ENCODE measurements at regions not wholly inside any gene's neighbourhood (a gene's known extent, or its start where the extent isn't known, plus 50 kb on each side); places are given as distances from the start of the nearest gene placed in this dataset.
A peak's percentile ranks its signal among the peaks of the same experiment; 100 is the strongest.

GRCh38 chr1:58899587-58900271 lies 115.9 kb upstream of the JUN start:
- WGBS, 3 donors, result 82 to 85% (median 84%) methylated on average over 11 of the region's 11 CpGs
- no peaks in the 10 kb centered on the region for H3K9me3 ChIP-seq
- no peak for DNase-seq
- H3K4me3 ChIP-seq, result no peak overlapping the region
- TF ChIP-seq EP300 (IDR thresholded peaks at IDR 0.05), result no peak
- no peak for TF ChIP-seq CTCF (IDR thresholded peaks at IDR 0.05)
- TF ChIP-seq POLR2A (IDR thresholded peaks at IDR 0.05), result no peak
- no peaks in the 10 kb centered on the region for H3K36me3 ChIP-seq
- H3K27ac ChIP-seq, result peak overlapping the region in 1 of 2 donors; percentile 73
- H3K27me3 ChIP-seq, result no peaks in the 10 kb centered on the region
- intact Hi-C loops (cut with DNase I), result loop anchor here in 2 of 4 donors (5.0 to 10.0 kb wide), 3 partner anchors 108 to 117 kb away; partner anchors contain the start of gene JUN (in 2 of the 2)
- H3K4me1 ChIP-seq (ENCODE audit: insufficient read depth), result peaks cover 26% of the 10 kb centered on the region

- 12 to 33% (median 12%) methylated on average over 3 of the region's 3 CpGs for WGBS, 3 donors
- TF ChIP-seq EP300 (IDR thresholded peaks at IDR 0.05) (no peak), CTCF (IDR thresholded peaks at IDR 0.05) (no peak)
- Histone ChIP-seq H3K36me3 (no peaks in the 10 kb centered on the region), H3K27me3 (no peaks in the 10 kb centered on the region), H3K27ac (peak overlapping the region in 1 of 2 donors; percentile 56), H3K9me3 (no peaks in the 10 kb centered on the region), H3K4me3 (no peak overlapping the region), H3K4me1 (ENCODE audit: insufficient read depth) (peaks cover 26% of the 10 kb centered on the region)
- intact Hi-C loops (cut with DNase I), result loop anchor here in 1 of 4 donors (5.0 kb wide), 2 partner anchors 107 to 118 kb away; partner anchors contain the start of gene JUN
- DNase-seq, result no peak
These were observed 116.5 kb upstream of the JUN start for GRCh38 chr1:58900396-58900795.

- no peaks in the 10 kb centered on the region for H3K27me3 ChIP-seq
- no peak for TF ChIP-seq POLR2A (IDR thresholded peaks at IDR 0.05)
- no peak for TF ChIP-seq EP300 (IDR thresholded peaks at IDR 0.05)
- TF ChIP-seq CTCF (IDR thresholded peaks at IDR 0.05), result no peak
- H3K9me3 ChIP-seq, result no peaks in the 10 kb centered on the region
- no peaks in the 10 kb centered on the region for H3K36me3 ChIP-seq
- no peak for DNase-seq
- H3K4me1 ChIP-seq (ENCODE audit: insufficient read depth), result peaks cover 25% of the 10 kb centered on the region
- no peak overlapping the region for H3K27ac ChIP-seq
- intact Hi-C loops (cut with DNase I), result loop anchor here in 1 of 4 donors (5.0 kb wide), 2 partner anchors 106 to 119 kb away; partner anchors contain the start of gene JUN
- 96 to 100% (median 96%) methylated on average over 1 of the region's 1 CpG for WGBS, 3 donors
- H3K4me3 ChIP-seq, result no peak overlapping the region
These were observed 117.2 kb upstream of the JUN start for GRCh38 chr1:58901008-58901407.

GRCh38 chr1:58902830-58903513 lies 119.1 kb upstream of the JUN start:
- Histone ChIP-seq H3K27me3 (no peaks in the 10 kb centered on the region), H3K4me1 (ENCODE audit: insufficient read depth) (peaks cover 12% of the 10 kb centered on the region), H3K27ac (peak overlapping the region; percentile 92 to 95), H3K9me3 (no peaks in the 10 kb centered on the region), H3K4me3 (peak overlapping the region; percentile 46), H3K36me3 (no peaks in the 10 kb centered on the region)
- DNase-seq, result no peak
- intact Hi-C loops (cut with DNase I), result loop anchor here in 2 of 4 donors (2.0 to 5.0 kb wide), 3 partner anchors 104 to 121 kb away; partner anchors contain the start of gene JUN (in 1 of the 2)
- no peak for TF ChIP-seq POLR2A (IDR thresholded peaks at IDR 0.05)
- TF ChIP-seq EP300 (IDR thresholded peaks at IDR 0.05), result no peak
- TF ChIP-seq CTCF (IDR thresholded peaks at IDR 0.05), result no peak
- WGBS, 3 donors, result 25 to 32% (median 28%) methylated on average over 12 of the region's 12 CpGs

Data from ovary (tissue), 7 donors.